ENCODE measurements at regions not wholly inside any gene's neighbourhood (a gene's known extent, or its start where the extent isn't known, plus 50 kb on each side); places are given as distances from the start of the nearest gene placed in this dataset.

- TF ChIP-seq CTCF (IDR thresholded peaks at IDR 0.05) (no peak), POLR2A (IDR thresholded peaks at IDR 0.05) (no peak), EP300 (IDR thresholded peaks at IDR 0.05) (no peak)
Observed at GRCh38 chr2:137747509-137747908, 216.8 kb upstream of the HNMT start.

Measured in ovary (tissue), 3 donors.